ENCODE measurements at regions not wholly inside any gene's neighbourhood (a gene's known extent, or its start where the extent isn't known, plus 50 kb on each side); places are given as distances from the start of the nearest gene placed in this dataset.

GRCh38 chr22:48851933-48852549, 975.6 kb downstream of the BRD1 start:
- TF ChIP-seq, protein P1, sequence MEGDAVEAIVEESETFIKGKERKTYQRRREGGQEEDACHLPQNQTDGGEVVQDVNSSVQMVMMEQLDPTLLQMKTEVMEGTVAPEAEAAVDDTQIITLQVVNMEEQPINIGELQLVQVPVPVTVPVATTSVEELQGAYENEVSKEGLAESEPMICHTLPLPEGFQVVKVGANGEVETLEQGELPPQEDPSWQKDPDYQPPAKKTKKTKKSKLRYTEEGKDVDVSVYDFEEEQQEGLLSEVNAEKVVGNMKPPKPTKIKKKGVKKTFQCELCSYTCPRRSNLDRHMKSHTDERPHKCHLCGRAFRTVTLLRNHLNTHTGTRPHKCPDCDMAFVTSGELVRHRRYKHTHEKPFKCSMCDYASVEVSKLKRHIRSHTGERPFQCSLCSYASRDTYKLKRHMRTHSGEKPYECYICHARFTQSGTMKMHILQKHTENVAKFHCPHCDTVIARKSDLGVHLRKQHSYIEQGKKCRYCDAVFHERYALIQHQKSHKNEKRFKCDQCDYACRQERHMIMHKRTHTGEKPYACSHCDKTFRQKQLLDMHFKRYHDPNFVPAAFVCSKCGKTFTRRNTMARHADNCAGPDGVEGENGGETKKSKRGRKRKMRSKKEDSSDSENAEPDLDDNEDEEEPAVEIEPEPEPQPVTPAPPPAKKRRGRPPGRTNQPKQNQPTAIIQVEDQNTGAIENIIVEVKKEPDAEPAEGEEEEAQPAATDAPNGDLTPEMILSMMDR (IDR thresholded peaks at IDR 0.05) = no peak
- no peak for TF ChIP-seq POLR2A (IDR thresholded peaks at IDR 0.05)
- TF ChIP-seq EP300 (IDR thresholded peaks at IDR 0.05) = no peak
